ENCODE measurements at regions not wholly inside any gene's neighbourhood (a gene's known extent, or its start where the extent isn't known, plus 50 kb on each side); places are given as distances from the start of the nearest gene placed in this dataset.

DNA sequence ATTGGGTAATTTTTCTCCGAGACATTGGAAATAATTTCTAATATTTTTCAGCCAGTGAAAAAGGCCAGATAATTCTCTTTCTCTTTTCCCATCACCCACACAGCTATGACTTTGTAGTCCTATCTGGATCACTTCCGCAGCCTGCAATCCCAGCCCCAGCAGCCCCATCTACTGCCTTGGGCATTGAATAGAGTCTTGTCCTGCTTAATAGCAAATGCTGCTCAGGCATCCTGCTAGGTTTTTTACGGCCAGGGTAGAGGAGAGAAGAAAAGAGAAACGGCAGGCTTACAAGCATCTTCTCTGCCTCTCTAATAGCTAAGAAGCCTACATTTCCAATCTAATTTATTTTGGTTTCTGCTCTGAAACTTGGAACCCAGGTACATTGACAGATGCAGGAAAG, 154.3 kb upstream of the B3GAT1 start:
- ChIA-PET CTCF (interaction anchor here (0.7 kb wide), 1 partner anchor 8 kb away, joined by 3 read pairs; no protein-coding TSS in a partner anchor), POLR2A (interaction anchor here (0.7 kb wide), 1 partner anchor 41 kb away, joined by 3 read pairs; no protein-coding TSS in a partner anchor)
- in situ Hi-C loops (cut with HindIII; ENCODE audit: low pct_unique_long_range_greater_than_20kb, low sequenced_read_pairs), result no loop called here
- no peaks in the 10 kb centered on the region for H3K9me3 ChIP-seq (ENCODE audit: control insufficient read depth, insufficient read depth, low read depth, low read length)
- H3K27ac ChIP-seq (ENCODE audit: low read length), result no peak overlapping the region
- ATAC-seq (no peak; the same call in 1 of the 2 replicates), DNase-seq (ENCODE audit: low read depth, low spot score) (no peak)
- BruUV-seq (replicated peaks), result no TSS peak
- H3K4me1 ChIP-seq (ENCODE audit: control insufficient read depth, insufficient read depth, low read length), result no peaks in the 10 kb centered on the region
- intact Hi-C loops (cut with micrococcal nuclease; ENCODE audit: unreplicated experiment), result no loop called here
- no peak overlapping the region for H3K4me3 ChIP-seq (ENCODE audit: low read depth in 2 of 2, low read length in 2 of 2)
- H3K36me3 ChIP-seq (ENCODE audit: control insufficient read depth, insufficient read depth, low read length), result no peaks in the 10 kb centered on the region
- H3K27me3 ChIP-seq (ENCODE audit: control insufficient read depth, insufficient read depth, low read length), result peaks cover 7% of the 10 kb centered on the region; the same call in 1 of the 2 replicates
- TF ChIP-seq TCF7L2 (IDR thresholded peaks at IDR 0.05; ENCODE audit: low read depth, low read length), result no peak
- TF ChIP-seq, protein P1, sequence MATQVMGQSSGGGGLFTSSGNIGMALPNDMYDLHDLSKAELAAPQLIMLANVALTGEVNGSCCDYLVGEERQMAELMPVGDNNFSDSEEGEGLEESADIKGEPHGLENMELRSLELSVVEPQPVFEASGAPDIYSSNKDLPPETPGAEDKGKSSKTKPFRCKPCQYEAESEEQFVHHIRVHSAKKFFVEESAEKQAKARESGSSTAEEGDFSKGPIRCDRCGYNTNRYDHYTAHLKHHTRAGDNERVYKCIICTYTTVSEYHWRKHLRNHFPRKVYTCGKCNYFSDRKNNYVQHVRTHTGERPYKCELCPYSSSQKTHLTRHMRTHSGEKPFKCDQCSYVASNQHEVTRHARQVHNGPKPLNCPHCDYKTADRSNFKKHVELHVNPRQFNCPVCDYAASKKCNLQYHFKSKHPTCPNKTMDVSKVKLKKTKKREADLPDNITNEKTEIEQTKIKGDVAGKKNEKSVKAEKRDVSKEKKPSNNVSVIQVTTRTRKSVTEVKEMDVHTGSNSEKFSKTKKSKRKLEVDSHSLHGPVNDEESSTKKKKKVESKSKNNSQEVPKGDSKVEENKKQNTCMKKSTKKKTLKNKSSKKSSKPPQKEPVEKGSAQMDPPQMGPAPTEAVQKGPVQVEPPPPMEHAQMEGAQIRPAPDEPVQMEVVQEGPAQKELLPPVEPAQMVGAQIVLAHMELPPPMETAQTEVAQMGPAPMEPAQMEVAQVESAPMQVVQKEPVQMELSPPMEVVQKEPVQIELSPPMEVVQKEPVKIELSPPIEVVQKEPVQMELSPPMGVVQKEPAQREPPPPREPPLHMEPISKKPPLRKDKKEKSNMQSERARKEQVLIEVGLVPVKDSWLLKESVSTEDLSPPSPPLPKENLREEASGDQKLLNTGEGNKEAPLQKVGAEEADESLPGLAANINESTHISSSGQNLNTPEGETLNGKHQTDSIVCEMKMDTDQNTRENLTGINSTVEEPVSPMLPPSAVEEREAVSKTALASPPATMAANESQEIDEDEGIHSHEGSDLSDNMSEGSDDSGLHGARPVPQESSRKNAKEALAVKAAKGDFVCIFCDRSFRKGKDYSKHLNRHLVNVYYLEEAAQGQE (IDR thresholded peaks at IDR 0.05; ENCODE audit: insufficient read depth in 1 of 2, low read depth in 2 of 2, low read length in 1 of 2), result no peak
- TF ChIP-seq, protein P2, sequence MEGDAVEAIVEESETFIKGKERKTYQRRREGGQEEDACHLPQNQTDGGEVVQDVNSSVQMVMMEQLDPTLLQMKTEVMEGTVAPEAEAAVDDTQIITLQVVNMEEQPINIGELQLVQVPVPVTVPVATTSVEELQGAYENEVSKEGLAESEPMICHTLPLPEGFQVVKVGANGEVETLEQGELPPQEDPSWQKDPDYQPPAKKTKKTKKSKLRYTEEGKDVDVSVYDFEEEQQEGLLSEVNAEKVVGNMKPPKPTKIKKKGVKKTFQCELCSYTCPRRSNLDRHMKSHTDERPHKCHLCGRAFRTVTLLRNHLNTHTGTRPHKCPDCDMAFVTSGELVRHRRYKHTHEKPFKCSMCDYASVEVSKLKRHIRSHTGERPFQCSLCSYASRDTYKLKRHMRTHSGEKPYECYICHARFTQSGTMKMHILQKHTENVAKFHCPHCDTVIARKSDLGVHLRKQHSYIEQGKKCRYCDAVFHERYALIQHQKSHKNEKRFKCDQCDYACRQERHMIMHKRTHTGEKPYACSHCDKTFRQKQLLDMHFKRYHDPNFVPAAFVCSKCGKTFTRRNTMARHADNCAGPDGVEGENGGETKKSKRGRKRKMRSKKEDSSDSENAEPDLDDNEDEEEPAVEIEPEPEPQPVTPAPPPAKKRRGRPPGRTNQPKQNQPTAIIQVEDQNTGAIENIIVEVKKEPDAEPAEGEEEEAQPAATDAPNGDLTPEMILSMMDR (IDR thresholded peaks at IDR 0.05), result no peak
- TF ChIP-seq POLR2AphosphoS5 (IDR thresholded peaks at IDR 0.05; ENCODE audit: low read depth, low read length), result no peak
- TF ChIP-seq SIN3A (IDR thresholded peaks at IDR 0.05; ENCODE audit: borderline replicate concordance, insufficient read depth, low read depth, low read length), result no peak

DNA sequence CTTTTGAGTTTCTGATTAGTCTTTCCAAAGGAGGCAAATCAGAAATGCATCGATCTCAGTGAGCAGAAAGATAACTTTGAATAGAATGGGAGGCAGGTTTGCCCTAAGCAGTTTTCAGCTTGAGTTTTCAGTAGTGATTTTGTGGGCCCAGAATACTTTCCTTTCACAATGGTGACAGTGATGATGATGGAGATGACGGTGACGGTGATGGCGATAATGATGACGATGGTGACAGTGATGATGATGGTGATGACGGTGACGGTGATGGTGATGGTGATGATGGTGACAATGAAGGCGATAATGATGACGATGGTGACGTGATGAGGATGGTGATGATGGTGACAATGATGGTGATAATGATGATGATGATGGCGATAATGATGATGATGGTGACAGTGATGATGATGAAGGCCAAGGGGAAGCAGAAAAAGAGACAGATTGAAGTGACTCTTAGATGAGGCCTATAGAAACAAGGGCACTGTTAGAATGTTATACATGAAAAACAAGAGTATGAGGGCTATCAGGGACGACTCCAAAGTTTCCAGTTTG, 153.4 kb upstream of the B3GAT1 start:
- Histone ChIP-seq H3K27me3 (ENCODE audit: control insufficient read depth, insufficient read depth, low read length) (peaks cover 6% of the 10 kb centered on the region; the same call in 1 of the 2 replicates), H3K4me1 (ENCODE audit: control insufficient read depth, insufficient read depth, low read length) (no peaks in the 10 kb centered on the region), H3K36me3 (ENCODE audit: control insufficient read depth, insufficient read depth, low read length) (no peaks in the 10 kb centered on the region), H3K9me3 (ENCODE audit: control insufficient read depth, insufficient read depth, low read depth, low read length) (no peaks in the 10 kb centered on the region), H3K27ac (ENCODE audit: low read length) (no peak overlapping the region), H3K4me3 (ENCODE audit: low read depth in 2 of 2, low read length in 2 of 2) (no peak overlapping the region)
- in situ Hi-C loops (cut with HindIII; ENCODE audit: low pct_unique_long_range_greater_than_20kb, low sequenced_read_pairs) (no loop called here), intact Hi-C loops (cut with micrococcal nuclease; ENCODE audit: unreplicated experiment) (no loop called here)
- TF ChIP-seq, protein P1 (IDR thresholded peaks at IDR 0.05; ENCODE audit: insufficient read depth in 1 of 2, low read depth in 2 of 2, low read length in 1 of 2), result no peak
- no peak for TF ChIP-seq POLR2AphosphoS5 (IDR thresholded peaks at IDR 0.05; ENCODE audit: low read depth, low read length)
- TF ChIP-seq, protein P2 (IDR thresholded peaks at IDR 0.05), result no peak
- TF ChIP-seq SIN3A (IDR thresholded peaks at IDR 0.05; ENCODE audit: borderline replicate concordance, insufficient read depth, low read depth, low read length), result no peak
- no peak for TF ChIP-seq TCF7L2 (IDR thresholded peaks at IDR 0.05; ENCODE audit: low read depth, low read length)
- POLR2A ChIA-PET, result no interaction called here
- CTCF ChIA-PET, result no interaction called here
- no TSS peak for BruUV-seq (replicated peaks)
- DNase-seq (ENCODE audit: low read depth, low spot score) (no peak), ATAC-seq (no peak)

Data from Panc1 (cell line).